ENCODE measurements at regions not wholly inside any gene's neighbourhood (a gene's known extent, or its start where the extent isn't known, plus 50 kb on each side); places are given as distances from the start of the nearest gene placed in this dataset.

DNA sequence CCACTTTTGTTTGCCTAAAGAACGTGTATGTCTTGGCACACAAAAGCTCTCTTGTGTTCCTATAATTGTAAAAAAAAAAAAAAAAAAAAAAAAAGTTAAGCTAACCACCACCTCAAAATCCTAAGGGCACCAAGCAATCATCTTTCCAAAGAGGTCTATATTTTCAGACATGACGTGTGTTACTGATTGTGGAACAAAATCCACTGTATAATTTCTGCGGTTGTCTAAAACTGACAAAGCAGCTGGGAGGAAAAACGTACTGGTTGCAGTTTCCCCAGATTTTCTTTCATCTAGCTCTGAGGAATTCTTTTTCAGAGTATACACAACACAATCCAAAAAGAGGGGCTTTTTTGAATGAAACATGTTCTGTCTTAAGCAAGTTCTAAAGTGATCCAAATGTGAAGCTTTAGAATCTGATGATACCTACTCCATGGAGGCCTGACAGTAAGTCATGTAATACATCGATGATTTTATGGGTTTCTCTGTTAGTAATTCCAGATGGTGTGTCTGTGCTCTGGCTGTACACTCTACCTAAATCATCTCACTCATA is 375.6 kb upstream of the NUDT12 start:
- intact Hi-C loops (cut with micrococcal nuclease): no loop called here
- Histone ChIP-seq H2BK5ac (ENCODE audit: low read depth, low read length, poor library complexity, severe bottlenecking) (no peak overlapping the region), H3K4me3 (ENCODE audit: insufficient read depth, low read depth, low read length) (no peak overlapping the region), H3K27me3 (ENCODE audit: control insufficient read depth, insufficient read depth, low read length) (no peaks in the 10 kb centered on the region), H3K79me1 (ENCODE audit: low read depth in 1 of 2, low read length in 2 of 2) (no peaks in the 10 kb centered on the region), H3K9ac (ENCODE audit: low read depth, low read length) (no peak overlapping the region), H3K23ac (ENCODE audit: low read depth, low read length) (no peak overlapping the region), H3K4ac (ENCODE audit: low read depth, low read length) (no peak overlapping the region), H4K5ac (ENCODE audit: low read depth, low read length) (no peak overlapping the region), H4K91ac (ENCODE audit: insufficient read depth, low read depth, low read length) (no peak overlapping the region), H2AK5ac (ENCODE audit: low read depth, low read length) (no peak overlapping the region), H2BK120ac (ENCODE audit: low read depth, low read length) (no peak overlapping the region), H3K36me3 (ENCODE audit: control insufficient read depth, insufficient read depth, low read length) (no peaks in the 10 kb centered on the region), H3K18ac (ENCODE audit: low read depth, low read length) (no peak overlapping the region), H3K56ac (ENCODE audit: extremely low read depth, insufficient read depth, low read length) (no peak overlapping the region), H3K4me2 (ENCODE audit: low read depth, low read length) (no peak overlapping the region), H2BK15ac (ENCODE audit: low read depth, low read length) (no peak overlapping the region), H3K4me1 (ENCODE audit: control insufficient read depth, insufficient read depth, low read length) (no peaks in the 10 kb centered on the region), H4K8ac (ENCODE audit: low read depth in 2 of 2, low read length in 2 of 2) (no peak overlapping the region), H3K14ac (replicated peaks; ENCODE audit: low read depth, low read length) (no peak overlapping the region), H3K9me1 (ENCODE audit: insufficient read depth, low read length) (no peaks in the 10 kb centered on the region), H3K27ac (ENCODE audit: insufficient read depth, low read length) (no peak overlapping the region), H3K9me3 (ENCODE audit: control insufficient read depth, insufficient read depth, low read length) (no peaks in the 10 kb centered on the region), H2AK9ac (replicated peaks; ENCODE audit: low read depth, low read length, poor library complexity) (no peak overlapping the region), H2BK20ac (ENCODE audit: low read depth, low read length) (no peak overlapping the region), H2AFZ (replicated peaks; ENCODE audit: low read length, poor library complexity) (no peak overlapping the region), H4K20me1 (ENCODE audit: insufficient read depth, low read length) (no peaks in the 10 kb centered on the region)
- DNase-seq (no peak), ATAC-seq (ENCODE audit: low read depth) (no peak)
- no CpG with 5 or more reads among the region's 5 CpGs for WGBS, 2 experiments (ENCODE audit: extremely low coverage in 2 of 2, insufficient read length in 1 of 2)
- CTCF ChIA-PET: no interaction called here
- TF ChIP-seq RCOR1 (IDR thresholded peaks at IDR 0.05; ENCODE audit: insufficient replicate concordance, low read length) (no peak), RFX5 (IDR thresholded peaks at IDR 0.05; ENCODE audit: low read depth, low read length) (no peak), RAD21 (IDR thresholded peaks at IDR 0.05; ENCODE audit: low read length) (no peak), CEBPB (IDR thresholded peaks at IDR 0.05; ENCODE audit: low read depth, low read length) (no peak), BHLHE40 (IDR thresholded peaks at IDR 0.05; ENCODE audit: low read depth, low read length) (no peak), POLR2A (IDR thresholded peaks at IDR 0.05; ENCODE audit: low read depth, low read length) (no peak), SMC3 (IDR thresholded peaks at IDR 0.05; ENCODE audit: low read depth, low read length) (no peak), CHD1 (IDR thresholded peaks at IDR 0.05; ENCODE audit: low read depth, low read length) (no peak), FOS (IDR thresholded peaks at IDR 0.05; ENCODE audit: low read depth, low read length) (no peak), NFE2L2 (IDR thresholded peaks at IDR 0.05; ENCODE audit: low read depth, low read length) (no peak), MAZ (IDR thresholded peaks at IDR 0.05; ENCODE audit: borderline replicate concordance, low read depth, low read length) (no peak), MXI1 (IDR thresholded peaks at IDR 0.05; ENCODE audit: borderline replicate concordance, low read depth, low read length) (no peak), MAFK (IDR thresholded peaks at IDR 0.05; ENCODE audit: low read depth, low read length) (no peak)
- TF ChIP-seq, protein P1, sequence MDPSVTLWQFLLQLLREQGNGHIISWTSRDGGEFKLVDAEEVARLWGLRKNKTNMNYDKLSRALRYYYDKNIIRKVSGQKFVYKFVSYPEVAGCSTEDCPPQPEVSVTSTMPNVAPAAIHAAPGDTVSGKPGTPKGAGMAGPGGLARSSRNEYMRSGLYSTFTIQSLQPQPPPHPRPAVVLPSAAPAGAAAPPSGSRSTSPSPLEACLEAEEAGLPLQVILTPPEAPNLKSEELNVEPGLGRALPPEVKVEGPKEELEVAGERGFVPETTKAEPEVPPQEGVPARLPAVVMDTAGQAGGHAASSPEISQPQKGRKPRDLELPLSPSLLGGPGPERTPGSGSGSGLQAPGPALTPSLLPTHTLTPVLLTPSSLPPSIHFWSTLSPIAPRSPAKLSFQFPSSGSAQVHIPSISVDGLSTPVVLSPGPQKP (IDR thresholded peaks at IDR 0.05; ENCODE audit: borderline replicate concordance, low read depth, low read length): no peak
- TF ChIP-seq, protein P2, sequence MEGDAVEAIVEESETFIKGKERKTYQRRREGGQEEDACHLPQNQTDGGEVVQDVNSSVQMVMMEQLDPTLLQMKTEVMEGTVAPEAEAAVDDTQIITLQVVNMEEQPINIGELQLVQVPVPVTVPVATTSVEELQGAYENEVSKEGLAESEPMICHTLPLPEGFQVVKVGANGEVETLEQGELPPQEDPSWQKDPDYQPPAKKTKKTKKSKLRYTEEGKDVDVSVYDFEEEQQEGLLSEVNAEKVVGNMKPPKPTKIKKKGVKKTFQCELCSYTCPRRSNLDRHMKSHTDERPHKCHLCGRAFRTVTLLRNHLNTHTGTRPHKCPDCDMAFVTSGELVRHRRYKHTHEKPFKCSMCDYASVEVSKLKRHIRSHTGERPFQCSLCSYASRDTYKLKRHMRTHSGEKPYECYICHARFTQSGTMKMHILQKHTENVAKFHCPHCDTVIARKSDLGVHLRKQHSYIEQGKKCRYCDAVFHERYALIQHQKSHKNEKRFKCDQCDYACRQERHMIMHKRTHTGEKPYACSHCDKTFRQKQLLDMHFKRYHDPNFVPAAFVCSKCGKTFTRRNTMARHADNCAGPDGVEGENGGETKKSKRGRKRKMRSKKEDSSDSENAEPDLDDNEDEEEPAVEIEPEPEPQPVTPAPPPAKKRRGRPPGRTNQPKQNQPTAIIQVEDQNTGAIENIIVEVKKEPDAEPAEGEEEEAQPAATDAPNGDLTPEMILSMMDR (conservative IDR thresholded peaks at IDR 0.05; ENCODE audit: low read depth, low read length): no peak
- TF ChIP-seq, protein P3, sequence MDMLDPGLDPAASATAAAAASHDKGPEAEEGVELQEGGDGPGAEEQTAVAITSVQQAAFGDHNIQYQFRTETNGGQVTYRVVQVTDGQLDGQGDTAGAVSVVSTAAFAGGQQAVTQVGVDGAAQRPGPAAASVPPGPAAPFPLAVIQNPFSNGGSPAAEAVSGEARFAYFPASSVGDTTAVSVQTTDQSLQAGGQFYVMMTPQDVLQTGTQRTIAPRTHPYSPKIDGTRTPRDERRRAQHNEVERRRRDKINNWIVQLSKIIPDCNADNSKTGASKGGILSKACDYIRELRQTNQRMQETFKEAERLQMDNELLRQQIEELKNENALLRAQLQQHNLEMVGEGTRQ (IDR thresholded peaks at IDR 0.05; ENCODE audit: low read depth, low read length): no peak
- no TSS peak for BruUV-seq (replicated peaks)
- dilution Hi-C loops (cut with HindIII; ENCODE audit: low sequenced_read_pairs, unreplicated experiment): no loop called here
- in situ Hi-C loops (cut with MboI; ENCODE audit: low sequenced_read_pairs): no loop called here
- POLR2A ChIA-PET (ENCODE audit: unreplicated experiment): no interaction called here

All from IMR-90 (cell line).